GM18517 (cell line): ENCODE measurements at regions not wholly inside any gene's neighbourhood (a gene's known extent, or its start where the extent isn't known, plus 50 kb on each side); places are given as distances from the start of the nearest gene placed in this dataset.

Experiments used
- ATAC-seq: cut with Tn5 transposase; IDR thresholded peaks from one replicate; pipeline ENCODE4 v1.9.1; 2021; ENCODE audit warnings: mild to moderate bottlenecking, moderate library complexity; ENCODE audit not compliant: unreplicated experiment

GRCh38 chr17:77864234-77865111 is 94.0 kb upstream of the TNRC6C start:
- ATAC-seq, result no peak

- ATAC-seq, result no peak
These were observed 93.3 kb upstream of the TNRC6C start for GRCh38 chr17:77865112-77865611.

GRCh38 chr17:77865716-77866115 is 92.8 kb upstream of the TNRC6C start:
- no peak for ATAC-seq

- ATAC-seq, result no peak
These were observed 91.2 kb upstream of the TNRC6C start for GRCh38 chr17:77867308-77867781.

GRCh38 chr17:77867976-77868713 is 90.4 kb upstream of the TNRC6C start:
- ATAC-seq, result no peak

- ATAC-seq, result peak; percentile 14
These were observed 89.4 kb upstream of the TNRC6C start for GRCh38 chr17:77869041-77869599.

- ATAC-seq, result peak; percentile 86
These were observed 88.8 kb upstream of the TNRC6C start for GRCh38 chr17:77869665-77870132.

GRCh38 chr17:77872199-77872598 is 86.3 kb upstream of the TNRC6C start:
- ATAC-seq, result no peak

GRCh38 chr17:77872714-77873499 is 85.6 kb upstream of the TNRC6C start:
- ATAC-seq, result no peak

GRCh38 chr17:77873500-77874302 is 84.8 kb upstream of the TNRC6C start:
- ATAC-seq, result no peak

- ATAC-seq, result no peak
These were observed 84.0 kb upstream of the TNRC6C start for GRCh38 chr17:77874303-77875050.

GRCh38 chr17:77875051-77875780 is 83.3 kb upstream of the TNRC6C start:
- ATAC-seq, result no peak

GRCh38 chr17:77875881-77876509 is 82.5 kb upstream of the TNRC6C start:
- no peak for ATAC-seq

- no peak for ATAC-seq
These were observed 81.5 kb upstream of the TNRC6C start for GRCh38 chr17:77877036-77877435.

GRCh38 chr17:77877646-77878355 is 80.7 kb upstream of the TNRC6C start:
- no peak for ATAC-seq

- ATAC-seq, result no peak
These were observed 79.1 kb upstream of the TNRC6C start for GRCh38 chr17:77879226-77879895.

- ATAC-seq, result no peak
These were observed 78.6 kb upstream of the TNRC6C start for GRCh38 chr17:77879896-77880280.
